Hepatocyte (in vitro differentiated cells): ENCODE measurements at regions not wholly inside any gene's neighbourhood (a gene's known extent, or its start where the extent isn't known, plus 50 kb on each side); places are given as distances from the start of the nearest gene placed in this dataset.

Experiments used
- EZH2 ChIP-seq: fragments of 200-600 bp; sonication (generic); IDR thresholded peaks from 2 replicates; pipeline ENCODE4 v1.6.1; 2016; ENCODE audit warnings: antibody characterized with exemption, mild to moderate bottlenecking, borderline replicate concordance
- EZH2phosphoT487 ChIP-seq: fragments of 200-600 bp; sonication (generic); IDR thresholded peaks from one replicate; pipeline ENCODE4 v1.6.1; 2018; ENCODE audit warnings: antibody characterized with exemption, mild to moderate bottlenecking, low read depth, moderate library complexity; ENCODE audit not compliant: unreplicated experiment, severe bottlenecking
- TF ChIP-seq, protein P1 (sequence below): fragments of 200-600 bp; sonication (generic); IDR thresholded peaks from 2 replicates; pipeline ENCODE4 v1.5.1; 2016; ENCODE audit warnings: antibody characterized with exemption, mild to moderate bottlenecking; ENCODE audit not compliant: poor library complexity

- TF ChIP-seq, protein P1, sequence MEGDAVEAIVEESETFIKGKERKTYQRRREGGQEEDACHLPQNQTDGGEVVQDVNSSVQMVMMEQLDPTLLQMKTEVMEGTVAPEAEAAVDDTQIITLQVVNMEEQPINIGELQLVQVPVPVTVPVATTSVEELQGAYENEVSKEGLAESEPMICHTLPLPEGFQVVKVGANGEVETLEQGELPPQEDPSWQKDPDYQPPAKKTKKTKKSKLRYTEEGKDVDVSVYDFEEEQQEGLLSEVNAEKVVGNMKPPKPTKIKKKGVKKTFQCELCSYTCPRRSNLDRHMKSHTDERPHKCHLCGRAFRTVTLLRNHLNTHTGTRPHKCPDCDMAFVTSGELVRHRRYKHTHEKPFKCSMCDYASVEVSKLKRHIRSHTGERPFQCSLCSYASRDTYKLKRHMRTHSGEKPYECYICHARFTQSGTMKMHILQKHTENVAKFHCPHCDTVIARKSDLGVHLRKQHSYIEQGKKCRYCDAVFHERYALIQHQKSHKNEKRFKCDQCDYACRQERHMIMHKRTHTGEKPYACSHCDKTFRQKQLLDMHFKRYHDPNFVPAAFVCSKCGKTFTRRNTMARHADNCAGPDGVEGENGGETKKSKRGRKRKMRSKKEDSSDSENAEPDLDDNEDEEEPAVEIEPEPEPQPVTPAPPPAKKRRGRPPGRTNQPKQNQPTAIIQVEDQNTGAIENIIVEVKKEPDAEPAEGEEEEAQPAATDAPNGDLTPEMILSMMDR: no peak
- TF ChIP-seq EZH2: no peak
- no peak for TF ChIP-seq EZH2phosphoT487
These were observed 404.3 kb downstream of the ZNF521 start for GRCh38 chr18:24947521-24948305.
